Astrocyte (in vitro differentiated cells and primary cell): ENCODE measurements at regions not wholly inside any gene's neighbourhood (a gene's known extent, or its start where the extent isn't known, plus 50 kb on each side); places are given as distances from the start of the nearest gene placed in this dataset.

Source experiments
- EZH2 ChIP-seq: IDR thresholded peaks from 2 replicates; pipeline ENCODE4 v1.6.1; 2012; ENCODE audit warnings: mild to moderate bottlenecking, low read length, inconsistent platforms; ENCODE audit not compliant: insufficient read depth
- TF ChIP-seq, protein P1 (sequence below): IDR thresholded peaks from 2 replicates; pipeline ENCODE4 v1.5.1; 2011; ENCODE audit warnings: low read depth, mild to moderate bottlenecking, inconsistent platforms, low read length, moderate library complexity; ENCODE audit not compliant: insufficient read depth

DNA sequence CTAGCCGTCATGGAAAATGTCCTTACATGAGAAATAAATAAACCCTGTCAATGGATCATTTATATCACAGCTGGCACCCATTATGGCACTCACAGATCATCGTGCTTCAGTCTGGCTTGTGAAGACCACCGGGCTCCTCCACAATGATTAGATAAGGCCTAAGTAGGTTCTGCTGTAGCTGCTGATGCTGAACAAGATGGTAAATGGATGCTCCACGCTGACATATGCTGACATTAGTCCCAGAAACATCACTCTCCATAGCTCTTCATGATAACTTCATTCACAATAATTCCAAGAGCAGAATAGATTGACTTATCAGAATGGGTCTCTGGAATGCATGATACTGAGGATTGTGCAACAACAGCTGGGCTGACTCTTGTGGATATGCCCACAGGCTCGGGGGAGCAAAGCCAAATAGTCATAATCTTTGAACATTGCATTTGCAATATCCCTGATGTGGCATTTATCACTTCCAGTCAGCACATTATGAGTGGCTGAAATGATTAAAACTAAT is 63.8 kb upstream of the RXFP2 start:
- TF ChIP-seq, protein P1, sequence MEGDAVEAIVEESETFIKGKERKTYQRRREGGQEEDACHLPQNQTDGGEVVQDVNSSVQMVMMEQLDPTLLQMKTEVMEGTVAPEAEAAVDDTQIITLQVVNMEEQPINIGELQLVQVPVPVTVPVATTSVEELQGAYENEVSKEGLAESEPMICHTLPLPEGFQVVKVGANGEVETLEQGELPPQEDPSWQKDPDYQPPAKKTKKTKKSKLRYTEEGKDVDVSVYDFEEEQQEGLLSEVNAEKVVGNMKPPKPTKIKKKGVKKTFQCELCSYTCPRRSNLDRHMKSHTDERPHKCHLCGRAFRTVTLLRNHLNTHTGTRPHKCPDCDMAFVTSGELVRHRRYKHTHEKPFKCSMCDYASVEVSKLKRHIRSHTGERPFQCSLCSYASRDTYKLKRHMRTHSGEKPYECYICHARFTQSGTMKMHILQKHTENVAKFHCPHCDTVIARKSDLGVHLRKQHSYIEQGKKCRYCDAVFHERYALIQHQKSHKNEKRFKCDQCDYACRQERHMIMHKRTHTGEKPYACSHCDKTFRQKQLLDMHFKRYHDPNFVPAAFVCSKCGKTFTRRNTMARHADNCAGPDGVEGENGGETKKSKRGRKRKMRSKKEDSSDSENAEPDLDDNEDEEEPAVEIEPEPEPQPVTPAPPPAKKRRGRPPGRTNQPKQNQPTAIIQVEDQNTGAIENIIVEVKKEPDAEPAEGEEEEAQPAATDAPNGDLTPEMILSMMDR: no peak
- no peak for TF ChIP-seq EZH2
